Stimulated activated CD4-positive, alpha-beta T cell treated with anti-CD3 and anti-CD28 coated beads, Interleukin-15, amount 100 ng/mL, for 24 hours (primary cell): ENCODE measurements at regions not wholly inside any gene's neighbourhood (a gene's known extent, or its start where the extent isn't known, plus 50 kb on each side); places are given as distances from the start of the nearest gene placed in this dataset.
"Not testable (repeated sequence)": the region's sequence is repeated elsewhere in the genome, so short reads cannot be mapped to it uniquely, and the experiment has no call there.

Source experiments
- DNase-seq: peaks from one replicate; pipeline ENCODE4 v3.0.0-alpha.2; 2020

GRCh38 chr15:77837649-77838025 is 204.9 kb upstream of the LINGO1 start:
- no peak for DNase-seq

GRCh38 chr15:77836906-77837648 is 204.4 kb upstream of the LINGO1 start:
- DNase-seq = no peak

- no peak for DNase-seq
These were observed 203.5 kb upstream of the LINGO1 start for GRCh38 chr15:77836121-77836692.

GRCh38 chr15:77834276-77834990 is 201.7 kb upstream of the LINGO1 start:
- DNase-seq = no peak

- no peak for DNase-seq
These were observed 200.2 kb upstream of the LINGO1 start for GRCh38 chr15:77832874-77833273.

- DNase-seq = no peak
These were observed 199.3 kb upstream of the LINGO1 start for GRCh38 chr15:77831986-77832385.

- DNase-seq = no peak
These were observed 197.3 kb upstream of the LINGO1 start for GRCh38 chr15:77830051-77830468.

GRCh38 chr15:77829331-77829730 is 196.6 kb upstream of the LINGO1 start:
- not testable (repeated sequence) for DNase-seq

GRCh38 chr15:77827860-77828259 is 195.1 kb upstream of the LINGO1 start:
- DNase-seq = no peak

- DNase-seq = no peak
These were observed 193.4 kb upstream of the LINGO1 start for GRCh38 chr15:77826006-77826695.

GRCh38 chr15:77825546-77825945 is 192.8 kb upstream of the LINGO1 start:
- no peak for DNase-seq

- no peak for DNase-seq
These were observed 192.5 kb upstream of the LINGO1 start for GRCh38 chr15:77825252-77825542.

- no peak for DNase-seq
These were observed 191.9 kb upstream of the LINGO1 start for GRCh38 chr15:77824361-77825251.

- DNase-seq = no peak
These were observed 191.0 kb upstream of the LINGO1 start for GRCh38 chr15:77823736-77824135.

- no peak for DNase-seq
These were observed 190.0 kb upstream of the LINGO1 start for GRCh38 chr15:77822631-77823230.

GRCh38 chr15:77821959-77822256 is 189.2 kb upstream of the LINGO1 start:
- no peak for DNase-seq

- DNase-seq = peak; percentile 68
These were observed 188.7 kb upstream of the LINGO1 start for GRCh38 chr15:77821188-77821958.

GRCh38 chr15:77819851-77820728 is 187.4 kb upstream of the LINGO1 start:
- peak; percentile 20 for DNase-seq

GRCh38 chr15:77819048-77819850 is 186.5 kb upstream of the LINGO1 start:
- DNase-seq = peak; percentile 4
